Activated B cell treated with CpG ODN at 0.5 μM for 24 hours (primary cell): ENCODE measurements at regions not wholly inside any gene's neighbourhood (a gene's known extent, or its start where the extent isn't known, plus 50 kb on each side); places are given as distances from the start of the nearest gene placed in this dataset.
"Not testable (repeated sequence)": the region's sequence is repeated elsewhere in the genome, so short reads cannot be mapped to it uniquely, and the experiment has no call there.

Experiments used
- ATAC-seq: fragments of 200-7000 bp; cut with Tn5 transposase; one replicate; pipeline ENCODE4 v1.10.0; 2021; ENCODE audit warnings: low read depth, mild to moderate bottlenecking, moderate library complexity
- CTCF ChIA-PET: fragments of 350-600 bp; sonication (Branson Sonifier 250); formaldehyde crosslinking; loops from one replicate; lab custom pipeline; 2021; ENCODE audit warnings: antibody characterized with exemption; lab: Charles Lee
- POLR2A ChIA-PET: fragments of 350-600 bp; sonication (Branson Sonifier 250); formaldehyde crosslinking; loops from one replicate; lab custom pipeline; 2021; ENCODE audit warnings: antibody characterized with exemption; lab: Charles Lee
- DNase-seq: peaks from one replicate; pipeline ENCODE4 v3.0.0; 2022
- H3K27ac Mint-ChIP-seq: one replicate; pipeline ENCODE4 v1.8.0; 2020; ENCODE audit warnings: mixed read lengths
- H3K27me3 Mint-ChIP-seq: one replicate; pipeline ENCODE4 v1.8.0; 2021; ENCODE audit warnings: mixed read lengths
- H3K36me3 Mint-ChIP-seq: one replicate; pipeline ENCODE4 v1.8.0; 2021; ENCODE audit warnings: low read depth, mixed read lengths
- H3K4me1 Mint-ChIP-seq: one replicate; pipeline ENCODE4 v1.8.0; 2021; ENCODE audit warnings: mixed read lengths
- H3K4me3 Mint-ChIP-seq: one replicate; pipeline ENCODE4 v1.8.0; 2020; ENCODE audit warnings: mild to moderate bottlenecking, mixed read lengths
- H3K9me3 Mint-ChIP-seq: one replicate; pipeline ENCODE4 v1.8.0; 2020; ENCODE audit warnings: mixed read lengths
- intact Hi-C: fragments of 100-400 bp; cut with micrococcal nuclease; formaldehyde crosslinking; loops from one replicate; pipeline ENCODE4 v1.15.1; 2024
- TF ChIP-seq, protein P1 (sequence below): fragments of 200-600 bp; IDR thresholded peaks from one replicate; pipeline ENCODE4 v1.8.0; 2022; ENCODE audit warnings: antibody characterized with exemption, mild to moderate bottlenecking

DNA sequence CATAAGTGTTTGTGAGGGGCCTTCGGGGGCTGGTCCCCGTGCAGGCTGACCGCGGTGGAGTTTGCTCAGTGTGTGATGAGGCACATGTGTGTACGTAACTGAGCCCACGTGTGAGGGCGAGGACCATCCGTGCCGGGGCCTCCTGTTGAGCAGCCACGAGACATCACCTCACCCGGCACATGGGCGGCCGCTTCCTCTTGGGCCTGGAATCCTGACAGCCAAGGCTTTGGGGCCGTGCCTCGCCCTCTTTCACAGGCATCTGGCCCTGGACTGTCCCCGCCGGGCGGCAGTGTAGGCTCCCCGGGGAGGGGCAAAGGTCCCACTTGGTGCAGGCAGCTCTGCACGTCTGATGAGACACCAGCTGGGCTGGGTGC lies 202.3 kb downstream of the DLL1 start:
- no peaks in the 10 kb centered on the region for H3K27me3 Mint-ChIP-seq
- peak overlapping the region; percentile 82 for H3K4me3 Mint-ChIP-seq
- POLR2A ChIA-PET: interaction anchor here (1.0 to 1.7 kb wide), 3 partner anchors 183 to 204 kb away, joined by 3 to 5 read pairs (median 4); partner anchors contain the start of gene DLL1
- peak overlapping the region; percentile 85 for H3K27ac Mint-ChIP-seq
- H3K36me3 Mint-ChIP-seq: no peaks in the 10 kb centered on the region
- no peaks in the 10 kb centered on the region for H3K9me3 Mint-ChIP-seq
- peak; percentile 23 for DNase-seq
- peak; percentile 3 for ATAC-seq
- TF ChIP-seq, protein P1, sequence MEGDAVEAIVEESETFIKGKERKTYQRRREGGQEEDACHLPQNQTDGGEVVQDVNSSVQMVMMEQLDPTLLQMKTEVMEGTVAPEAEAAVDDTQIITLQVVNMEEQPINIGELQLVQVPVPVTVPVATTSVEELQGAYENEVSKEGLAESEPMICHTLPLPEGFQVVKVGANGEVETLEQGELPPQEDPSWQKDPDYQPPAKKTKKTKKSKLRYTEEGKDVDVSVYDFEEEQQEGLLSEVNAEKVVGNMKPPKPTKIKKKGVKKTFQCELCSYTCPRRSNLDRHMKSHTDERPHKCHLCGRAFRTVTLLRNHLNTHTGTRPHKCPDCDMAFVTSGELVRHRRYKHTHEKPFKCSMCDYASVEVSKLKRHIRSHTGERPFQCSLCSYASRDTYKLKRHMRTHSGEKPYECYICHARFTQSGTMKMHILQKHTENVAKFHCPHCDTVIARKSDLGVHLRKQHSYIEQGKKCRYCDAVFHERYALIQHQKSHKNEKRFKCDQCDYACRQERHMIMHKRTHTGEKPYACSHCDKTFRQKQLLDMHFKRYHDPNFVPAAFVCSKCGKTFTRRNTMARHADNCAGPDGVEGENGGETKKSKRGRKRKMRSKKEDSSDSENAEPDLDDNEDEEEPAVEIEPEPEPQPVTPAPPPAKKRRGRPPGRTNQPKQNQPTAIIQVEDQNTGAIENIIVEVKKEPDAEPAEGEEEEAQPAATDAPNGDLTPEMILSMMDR: no peak
- CTCF ChIA-PET: no interaction called here
- H3K4me1 Mint-ChIP-seq: peaks cover 30% of the 10 kb centered on the region
- intact Hi-C loops: loop anchor here (5.0 to 10.0 kb wide), 4 partner anchors 204 to 496 kb away; partner anchors contain the start of genes DLL1, FAM120B, PDCD2 and PSMB1

DNA sequence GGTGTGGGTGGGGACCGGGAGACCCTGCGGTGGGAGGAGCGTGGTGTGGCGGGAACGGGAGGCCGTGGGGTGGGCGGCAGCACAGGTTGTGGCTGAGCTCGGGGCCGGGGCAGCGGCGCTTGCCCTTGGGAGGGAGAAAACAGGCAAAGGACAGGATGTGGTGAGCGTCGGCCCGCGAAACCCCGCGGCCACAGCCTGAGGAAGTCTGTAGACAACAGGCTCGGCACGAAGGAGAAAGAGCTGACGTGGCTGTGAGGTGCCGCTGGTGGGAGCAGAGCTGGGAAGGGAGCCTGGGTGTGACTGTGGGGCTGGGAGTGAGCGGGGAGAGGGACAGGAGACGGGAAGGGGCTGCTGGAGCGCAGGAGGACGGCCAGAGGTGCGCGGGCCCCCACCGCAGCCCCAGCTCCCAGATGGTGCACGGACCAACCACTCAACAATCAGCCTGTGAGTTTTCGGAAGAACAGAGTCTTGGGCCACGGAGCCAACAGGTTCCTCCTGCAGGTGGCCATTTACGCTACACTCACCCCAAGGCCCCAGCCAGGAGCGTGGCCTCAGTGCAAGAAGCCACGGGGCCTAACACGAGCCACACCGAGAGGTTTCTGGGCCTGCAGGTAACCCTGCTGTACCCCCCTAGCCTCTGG lies 202.8 kb downstream of the DLL1 start:
- Mint-ChIP-seq H3K27me3 (no peaks in the 10 kb centered on the region), H3K4me3 (peak overlapping the region; percentile 82), H3K4me1 (peaks cover 30% of the 10 kb centered on the region), H3K27ac (peak overlapping the region; percentile 85), H3K9me3 (no peaks in the 10 kb centered on the region), H3K36me3 (no peaks in the 10 kb centered on the region)
- DNase-seq (peak; percentile 44), ATAC-seq (peak; percentile 57)
- CTCF ChIA-PET: no interaction called here
- TF ChIP-seq, protein P1: no peak
- intact Hi-C loops: loop anchor here (5.0 to 10.0 kb wide), 4 partner anchors 204 to 497 kb away; partner anchors contain the start of genes DLL1, FAM120B, PDCD2 and PSMB1
- POLR2A ChIA-PET: interaction anchor here (1.0 to 1.7 kb wide), 3 partner anchors 184 to 204 kb away, joined by 3 to 5 read pairs (median 4); partner anchors contain the start of gene DLL1

DNA sequence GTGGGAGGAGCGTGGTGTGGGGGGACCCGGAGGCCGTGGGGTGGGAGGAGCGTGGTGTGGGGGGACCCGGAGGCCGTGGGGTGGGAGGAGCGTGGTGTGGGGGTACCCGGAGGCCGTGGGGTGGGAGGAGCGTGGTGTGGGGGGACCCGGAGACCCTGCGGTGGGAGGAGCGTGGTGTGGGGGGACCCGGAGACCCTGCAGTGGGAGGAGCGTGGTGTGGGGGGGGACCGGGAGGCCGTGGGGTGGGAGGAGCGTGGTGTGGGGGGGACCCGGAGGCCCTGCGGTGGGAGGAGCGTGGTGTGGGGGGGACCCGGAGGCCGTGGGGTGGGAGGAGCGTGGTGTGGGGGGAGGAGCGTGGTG lies 203.5 kb downstream of the DLL1 start:
- H3K36me3 Mint-ChIP-seq, DNase-seq, ATAC-seq, H3K9me3 Mint-ChIP-seq, H3K27me3 Mint-ChIP-seq, CTCF ChIA-PET, H3K4me3 Mint-ChIP-seq, H3K27ac Mint-ChIP-seq: not testable (repeated sequence)
- POLR2A ChIA-PET: interaction anchor here (1.0 to 1.1 kb wide), 2 partner anchors 185 to 203 kb away, joined by 3 to 5 read pairs; partner anchors contain the start of gene DLL1
- intact Hi-C loops: loop anchor here (5.0 to 10.0 kb wide), 4 partner anchors 205 to 497 kb away; partner anchors contain the start of genes DLL1, FAM120B, PDCD2 and PSMB1
- peaks cover 30% of the 10 kb centered on the region for H3K4me1 Mint-ChIP-seq

DNA sequence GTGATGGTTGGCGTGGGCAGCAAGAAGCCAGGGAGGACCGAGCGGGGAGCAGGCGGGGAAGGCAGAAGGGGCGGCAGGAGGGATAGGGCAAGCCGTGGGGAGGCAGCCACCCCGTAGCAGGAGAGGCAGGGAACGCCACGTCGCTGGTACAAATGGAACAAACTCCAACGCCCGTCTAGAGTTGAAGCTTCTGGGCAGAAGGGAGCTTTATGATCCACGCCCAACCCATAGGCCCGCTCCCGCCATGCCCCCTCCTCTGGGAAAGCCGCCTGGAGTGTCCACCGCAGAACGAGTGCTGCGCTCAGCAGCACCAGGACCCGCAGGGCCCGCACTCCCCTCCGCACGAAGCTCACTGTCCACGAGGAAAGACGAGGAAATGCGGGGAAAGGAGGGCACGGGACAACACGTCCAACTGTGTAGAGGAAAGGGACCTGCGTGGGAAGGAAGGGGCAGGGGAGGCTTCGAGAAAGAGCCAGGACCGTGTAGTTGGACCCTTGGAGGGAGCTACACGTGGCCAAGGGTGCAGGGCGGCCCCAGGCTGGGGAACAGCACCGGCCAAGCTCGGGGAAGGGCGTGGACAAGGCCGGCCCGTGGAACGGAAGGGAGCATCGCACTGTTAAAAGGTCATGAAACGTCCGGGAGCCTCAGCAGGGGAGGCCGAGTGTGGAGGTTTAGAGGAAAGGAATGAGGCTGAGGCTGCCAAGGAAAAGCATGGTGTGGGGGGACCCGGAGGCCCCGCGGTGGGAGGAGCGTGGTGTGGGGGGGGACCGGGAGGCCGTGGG lies 204.0 kb downstream of the DLL1 start:
- peak; percentile 15 for DNase-seq
- CTCF ChIA-PET: no interaction called here
- peaks cover 30% of the 10 kb centered on the region for H3K4me1 Mint-ChIP-seq

More for the DNA sequence above, 204.0 kb downstream of the DLL1 start:
- H3K27me3 Mint-ChIP-seq: no peaks in the 10 kb centered on the region
- H3K4me3 Mint-ChIP-seq: peak overlapping the region; percentile 35
- POLR2A ChIA-PET: no interaction called here
- no peak overlapping the region for H3K27ac Mint-ChIP-seq
- no peaks in the 10 kb centered on the region for H3K9me3 Mint-ChIP-seq
- intact Hi-C loops: loop anchor here (5.0 to 10.0 kb wide), 4 partner anchors 205 to 498 kb away; partner anchors contain the start of genes DLL1, FAM120B, PDCD2 and PSMB1
- TF ChIP-seq, protein P1: no peak
- ATAC-seq: no peak
- no peaks in the 10 kb centered on the region for H3K36me3 Mint-ChIP-seq
